ENCODE measurements at regions not wholly inside any gene's neighbourhood (a gene's known extent, or its start where the extent isn't known, plus 50 kb on each side); places are given as distances from the start of the nearest gene placed in this dataset.
"Not testable (repeated sequence)": the region's sequence is repeated elsewhere in the genome, so short reads cannot be mapped to it uniquely, and the experiment has no call there.

GRCh38 chr17:22514767-22515320 lies 822.5 kb downstream of the KCNJ18 start:
- H3K27ac Mint-ChIP-seq, result no peak overlapping the region
- peaks cover 5 to 11% (median 8%) of the 10 kb centered on the region in 3 donors for H3K9me3 Mint-ChIP-seq
- H3K36me3 ChIP-seq (ENCODE audit: control insufficient read depth in 2 of 2, extremely low read depth in 1 of 2, insufficient read depth in 1 of 2, low read length in 1 of 2), result no peaks in the 10 kb centered on the region
- 79% methylated on average over 2 of the region's 4 CpGs for WGBS (ENCODE audit: insufficient coverage)
- ChIA-PET CTCF (no interaction called here), POLR2A (no interaction called here)
- H3K27me3 ChIP-seq (replicated peaks in 1 of 2; ENCODE audit: control insufficient read depth in 2 of 2, extremely low read depth in 1 of 2, insufficient read depth in 2 of 2, low read length in 1 of 2), result no peaks in the 10 kb centered on the region
- H3K4me3 ChIP-seq (ENCODE audit: control insufficient read depth in 1 of 2, extremely low read depth in 1 of 2, low read length in 1 of 2), result no peak overlapping the region
- H3K9me3 ChIP-seq, result no peaks in the 10 kb centered on the region
- no peak overlapping the region for H3K4me3 Mint-ChIP-seq
- no peaks in the 10 kb centered on the region for H3K27me3 Mint-ChIP-seq
- no peak for DNase-seq
- no peaks in the 10 kb centered on the region for H3K4me1 ChIP-seq (ENCODE audit: control insufficient read depth in 1 of 2, extremely low read depth in 1 of 2, insufficient read depth in 2 of 2, low read length in 2 of 2)
- H3K4me1 Mint-ChIP-seq, result no peaks in the 10 kb centered on the region
- no peak for ATAC-seq (replicated peaks in 1 of 4)
- no peak overlapping the region for H3K27ac ChIP-seq (ENCODE audit: low read length)
- no peaks in the 10 kb centered on the region for H3K36me3 Mint-ChIP-seq

- Histone ChIP-seq H3K4me1 (ENCODE audit: control insufficient read depth in 1 of 2, extremely low read depth in 1 of 2, insufficient read depth in 2 of 2, low read length in 2 of 2) (no peaks in the 10 kb centered on the region), H3K27ac (ENCODE audit: low read length) (no peak overlapping the region), H3K4me3 (ENCODE audit: control insufficient read depth in 1 of 2, extremely low read depth in 1 of 2, low read length in 1 of 2) (no peak overlapping the region), H3K9me3 (no peaks in the 10 kb centered on the region), H3K27me3 (replicated peaks in 1 of 2; ENCODE audit: control insufficient read depth in 2 of 2, extremely low read depth in 1 of 2, insufficient read depth in 2 of 2, low read length in 1 of 2) (no peaks in the 10 kb centered on the region), H3K36me3 (ENCODE audit: control insufficient read depth in 2 of 2, extremely low read depth in 1 of 2, insufficient read depth in 1 of 2, low read length in 1 of 2) (no peaks in the 10 kb centered on the region)
- no peaks in the 10 kb centered on the region for H3K4me1 Mint-ChIP-seq
- ChIA-PET CTCF (no interaction called here), POLR2A (no interaction called here)
- ATAC-seq (replicated peaks in 1 of 4) (no peak), DNase-seq (no peak)
- H3K27ac Mint-ChIP-seq, result no peak overlapping the region
- H3K36me3 Mint-ChIP-seq, result no peaks in the 10 kb centered on the region
- H3K9me3 Mint-ChIP-seq, result peaks cover 5 to 11% (median 5%) of the 10 kb centered on the region in 3 donors
- WGBS (ENCODE audit: insufficient coverage), result 19% methylated on average over 2 of the region's 5 CpGs
- H3K4me3 Mint-ChIP-seq, result no peak overlapping the region
- H3K27me3 Mint-ChIP-seq, result no peaks in the 10 kb centered on the region
These were observed 823.3 kb downstream of the KCNJ18 start for GRCh38 chr17:22515599-22515998.

- no peaks in the 10 kb centered on the region for H3K36me3 Mint-ChIP-seq
- DNase-seq, result no peak
- CTCF ChIA-PET, result no interaction called here
These were observed 824.7 kb downstream of the KCNJ18 start for GRCh38 chr17:22516861-22517636.

GRCh38 chr17:22517716-22518115 lies 825.4 kb downstream of the KCNJ18 start:
- CTCF ChIA-PET, result no interaction called here
- H3K27me3 Mint-ChIP-seq, result no peaks in the 10 kb centered on the region
- Histone ChIP-seq H3K27ac (ENCODE audit: low read length) (no peak overlapping the region), H3K4me3 (ENCODE audit: control insufficient read depth in 1 of 2, extremely low read depth in 1 of 2, low read length in 1 of 2) (no peak overlapping the region), H3K27me3 (replicated peaks in 1 of 2; ENCODE audit: control insufficient read depth in 2 of 2, extremely low read depth in 1 of 2, insufficient read depth in 2 of 2, low read length in 1 of 2) (no peaks in the 10 kb centered on the region), H3K9me3 (no peaks in the 10 kb centered on the region), H3K36me3 (ENCODE audit: control insufficient read depth in 2 of 2, extremely low read depth in 1 of 2, insufficient read depth in 1 of 2, low read length in 1 of 2) (no peaks in the 10 kb centered on the region), H3K4me1 (ENCODE audit: control insufficient read depth in 1 of 2, extremely low read depth in 1 of 2, insufficient read depth in 2 of 2, low read length in 2 of 2) (no peaks in the 10 kb centered on the region)
- POLR2A ChIA-PET, result no interaction called here
- DNase-seq, result no peak
- H3K27ac Mint-ChIP-seq, result no peak overlapping the region
- peaks cover 3 to 5% (median 4%) of the 10 kb centered on the region in 3 donors for H3K9me3 Mint-ChIP-seq
- no peak for ATAC-seq (replicated peaks in 1 of 4)
- no peaks in the 10 kb centered on the region for H3K4me1 Mint-ChIP-seq
- WGBS (ENCODE audit: insufficient coverage), result 65% methylated on average over 9 of the region's 20 CpGs
- no peaks in the 10 kb centered on the region for H3K36me3 Mint-ChIP-seq
- no peak overlapping the region for H3K4me3 Mint-ChIP-seq

More at GRCh38 chr17:22516861-22517636, 824.7 kb downstream of the KCNJ18 start:
- WGBS (ENCODE audit: insufficient coverage), result 67% methylated on average over 23 of the region's 26 CpGs
- Histone ChIP-seq H3K9me3 (no peaks in the 10 kb centered on the region), H3K27me3 (replicated peaks in 1 of 2; ENCODE audit: control insufficient read depth in 2 of 2, extremely low read depth in 1 of 2, insufficient read depth in 2 of 2, low read length in 1 of 2) (no peaks in the 10 kb centered on the region), H3K36me3 (ENCODE audit: control insufficient read depth in 2 of 2, extremely low read depth in 1 of 2, insufficient read depth in 1 of 2, low read length in 1 of 2) (no peaks in the 10 kb centered on the region), H3K4me1 (ENCODE audit: control insufficient read depth in 1 of 2, extremely low read depth in 1 of 2, insufficient read depth in 2 of 2, low read length in 2 of 2) (no peaks in the 10 kb centered on the region), H3K4me3 (ENCODE audit: control insufficient read depth in 1 of 2, extremely low read depth in 1 of 2, low read length in 1 of 2) (no peak overlapping the region), H3K27ac (ENCODE audit: low read length) (no peak overlapping the region)
- POLR2A ChIA-PET, result no interaction called here
- H3K27ac Mint-ChIP-seq, result no peak overlapping the region
- ATAC-seq (replicated peaks in 1 of 4), result no peak
- H3K27me3 Mint-ChIP-seq, result no peaks in the 10 kb centered on the region
- no peak overlapping the region for H3K4me3 Mint-ChIP-seq
- peaks cover 3 to 5% (median 4%) of the 10 kb centered on the region in 3 donors for H3K9me3 Mint-ChIP-seq
- H3K4me1 Mint-ChIP-seq, result no peaks in the 10 kb centered on the region

- Mint-ChIP-seq H3K27ac (no peak overlapping the region), H3K4me1 (no peaks in the 10 kb centered on the region), H3K27me3 (no peaks in the 10 kb centered on the region), H3K36me3 (no peaks in the 10 kb centered on the region), H3K4me3 (no peak overlapping the region), H3K9me3 (peaks cover 3 to 5% (median 4%) of the 10 kb centered on the region in 3 donors)
- no CpG with 5 or more reads among the region's 10 CpGs for WGBS (ENCODE audit: insufficient coverage)
- ATAC-seq (replicated peaks in 1 of 4), result no peak
- Histone ChIP-seq H3K27ac (ENCODE audit: low read length) (no peak overlapping the region), H3K9me3 (no peaks in the 10 kb centered on the region), H3K4me1 (ENCODE audit: control insufficient read depth in 1 of 2, extremely low read depth in 1 of 2, insufficient read depth in 2 of 2, low read length in 2 of 2) (no peaks in the 10 kb centered on the region), H3K36me3 (ENCODE audit: control insufficient read depth in 2 of 2, extremely low read depth in 1 of 2, insufficient read depth in 1 of 2, low read length in 1 of 2) (no peaks in the 10 kb centered on the region), H3K27me3 (replicated peaks in 1 of 2; ENCODE audit: control insufficient read depth in 2 of 2, extremely low read depth in 1 of 2, insufficient read depth in 2 of 2, low read length in 1 of 2) (no peaks in the 10 kb centered on the region), H3K4me3 (ENCODE audit: control insufficient read depth in 1 of 2, extremely low read depth in 1 of 2, low read length in 1 of 2) (no peak overlapping the region)
- ChIA-PET POLR2A (no interaction called here), CTCF (no interaction called here)
- no peak for DNase-seq
These were observed 825.9 kb downstream of the KCNJ18 start for GRCh38 chr17:22518185-22518584.

- ATAC-seq (replicated peaks in 1 of 4); H3K4me3 Mint-ChIP-seq; H3K27me3 ChIP-seq (replicated peaks in 1 of 2; ENCODE audit: control insufficient read depth in 2 of 2, extremely low read depth in 1 of 2, insufficient read depth in 2 of 2, low read length in 1 of 2); CTCF ChIA-PET; H3K27ac Mint-ChIP-seq; H3K9me3 ChIP-seq; H3K27me3 Mint-ChIP-seq; H3K27ac ChIP-seq (ENCODE audit: low read length); H3K4me1 Mint-ChIP-seq; POLR2A ChIA-PET; H3K36me3 Mint-ChIP-seq; DNase-seq; H3K4me3 ChIP-seq (ENCODE audit: control insufficient read depth in 1 of 2, extremely low read depth in 1 of 2, low read length in 1 of 2); H3K9me3 Mint-ChIP-seq; H3K4me1 ChIP-seq (ENCODE audit: control insufficient read depth in 1 of 2, extremely low read depth in 1 of 2, insufficient read depth in 2 of 2, low read length in 2 of 2); H3K36me3 ChIP-seq (ENCODE audit: control insufficient read depth in 2 of 2, extremely low read depth in 1 of 2, insufficient read depth in 1 of 2, low read length in 1 of 2): not testable (repeated sequence)
- WGBS (ENCODE audit: insufficient coverage), result no CpG with 5 or more reads among the region's 1 CpG
These were observed 856.5 kb downstream of the KCNJ18 start for GRCh38 chr17:22548873-22549272.
